ENCODE measurements at regions not wholly inside any gene's neighbourhood (a gene's known extent, or its start where the extent isn't known, plus 50 kb on each side); places are given as distances from the start of the nearest gene placed in this dataset.

DNA sequence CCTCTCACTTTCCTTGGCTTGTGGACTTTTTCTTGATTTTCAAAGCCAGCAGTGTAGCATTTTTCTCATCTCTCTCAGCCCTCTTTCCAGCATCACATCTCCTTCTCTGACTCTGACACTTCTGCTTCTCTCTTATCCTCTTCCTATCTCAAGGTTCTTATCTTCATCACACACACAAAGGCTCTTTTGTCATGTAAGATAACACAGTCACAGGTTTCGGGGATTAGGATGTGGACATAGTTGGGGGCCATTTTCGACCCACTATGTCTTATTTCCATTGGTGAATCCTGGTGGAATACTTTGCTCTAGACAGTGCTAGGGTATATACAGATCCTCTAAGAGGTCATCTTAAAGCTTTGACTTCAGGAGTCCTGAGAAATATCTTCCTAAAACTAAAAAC is 719.3 kb upstream of the TBX3 start:
- TF ChIP-seq EZH2 (IDR thresholded peaks at IDR 0.05; ENCODE audit: borderline replicate concordance, insufficient read depth, low read length, poor library complexity, severe bottlenecking) (no peak), TAF1 (IDR thresholded peaks at IDR 0.05; ENCODE audit: low read depth) (no peak), POLR2AphosphoS5 (IDR thresholded peaks at IDR 0.05) (no peak), EP300 (conservative IDR thresholded peaks at IDR 0.05; ENCODE audit: poor library complexity, severe bottlenecking) (no peak), SMC3 (conservative IDR thresholded peaks at IDR 0.05; ENCODE audit: poor library complexity) (no peak), MXI1 (conservative IDR thresholded peaks at IDR 0.05; ENCODE audit: poor library complexity, severe bottlenecking) (no peak), RAD21 (conservative IDR thresholded peaks at IDR 0.05) (no peak)
- TF ChIP-seq, protein P1, sequence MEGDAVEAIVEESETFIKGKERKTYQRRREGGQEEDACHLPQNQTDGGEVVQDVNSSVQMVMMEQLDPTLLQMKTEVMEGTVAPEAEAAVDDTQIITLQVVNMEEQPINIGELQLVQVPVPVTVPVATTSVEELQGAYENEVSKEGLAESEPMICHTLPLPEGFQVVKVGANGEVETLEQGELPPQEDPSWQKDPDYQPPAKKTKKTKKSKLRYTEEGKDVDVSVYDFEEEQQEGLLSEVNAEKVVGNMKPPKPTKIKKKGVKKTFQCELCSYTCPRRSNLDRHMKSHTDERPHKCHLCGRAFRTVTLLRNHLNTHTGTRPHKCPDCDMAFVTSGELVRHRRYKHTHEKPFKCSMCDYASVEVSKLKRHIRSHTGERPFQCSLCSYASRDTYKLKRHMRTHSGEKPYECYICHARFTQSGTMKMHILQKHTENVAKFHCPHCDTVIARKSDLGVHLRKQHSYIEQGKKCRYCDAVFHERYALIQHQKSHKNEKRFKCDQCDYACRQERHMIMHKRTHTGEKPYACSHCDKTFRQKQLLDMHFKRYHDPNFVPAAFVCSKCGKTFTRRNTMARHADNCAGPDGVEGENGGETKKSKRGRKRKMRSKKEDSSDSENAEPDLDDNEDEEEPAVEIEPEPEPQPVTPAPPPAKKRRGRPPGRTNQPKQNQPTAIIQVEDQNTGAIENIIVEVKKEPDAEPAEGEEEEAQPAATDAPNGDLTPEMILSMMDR (IDR thresholded peaks at IDR 0.05; ENCODE audit: poor library complexity, severe bottlenecking), result no peak
- TF ChIP-seq, protein P2, sequence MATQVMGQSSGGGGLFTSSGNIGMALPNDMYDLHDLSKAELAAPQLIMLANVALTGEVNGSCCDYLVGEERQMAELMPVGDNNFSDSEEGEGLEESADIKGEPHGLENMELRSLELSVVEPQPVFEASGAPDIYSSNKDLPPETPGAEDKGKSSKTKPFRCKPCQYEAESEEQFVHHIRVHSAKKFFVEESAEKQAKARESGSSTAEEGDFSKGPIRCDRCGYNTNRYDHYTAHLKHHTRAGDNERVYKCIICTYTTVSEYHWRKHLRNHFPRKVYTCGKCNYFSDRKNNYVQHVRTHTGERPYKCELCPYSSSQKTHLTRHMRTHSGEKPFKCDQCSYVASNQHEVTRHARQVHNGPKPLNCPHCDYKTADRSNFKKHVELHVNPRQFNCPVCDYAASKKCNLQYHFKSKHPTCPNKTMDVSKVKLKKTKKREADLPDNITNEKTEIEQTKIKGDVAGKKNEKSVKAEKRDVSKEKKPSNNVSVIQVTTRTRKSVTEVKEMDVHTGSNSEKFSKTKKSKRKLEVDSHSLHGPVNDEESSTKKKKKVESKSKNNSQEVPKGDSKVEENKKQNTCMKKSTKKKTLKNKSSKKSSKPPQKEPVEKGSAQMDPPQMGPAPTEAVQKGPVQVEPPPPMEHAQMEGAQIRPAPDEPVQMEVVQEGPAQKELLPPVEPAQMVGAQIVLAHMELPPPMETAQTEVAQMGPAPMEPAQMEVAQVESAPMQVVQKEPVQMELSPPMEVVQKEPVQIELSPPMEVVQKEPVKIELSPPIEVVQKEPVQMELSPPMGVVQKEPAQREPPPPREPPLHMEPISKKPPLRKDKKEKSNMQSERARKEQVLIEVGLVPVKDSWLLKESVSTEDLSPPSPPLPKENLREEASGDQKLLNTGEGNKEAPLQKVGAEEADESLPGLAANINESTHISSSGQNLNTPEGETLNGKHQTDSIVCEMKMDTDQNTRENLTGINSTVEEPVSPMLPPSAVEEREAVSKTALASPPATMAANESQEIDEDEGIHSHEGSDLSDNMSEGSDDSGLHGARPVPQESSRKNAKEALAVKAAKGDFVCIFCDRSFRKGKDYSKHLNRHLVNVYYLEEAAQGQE (IDR thresholded peaks at IDR 0.05; ENCODE audit: borderline replicate concordance), result no peak
